ENCODE measurements at regions not wholly inside any gene's neighbourhood (a gene's known extent, or its start where the extent isn't known, plus 50 kb on each side); places are given as distances from the start of the nearest gene placed in this dataset.

DNA sequence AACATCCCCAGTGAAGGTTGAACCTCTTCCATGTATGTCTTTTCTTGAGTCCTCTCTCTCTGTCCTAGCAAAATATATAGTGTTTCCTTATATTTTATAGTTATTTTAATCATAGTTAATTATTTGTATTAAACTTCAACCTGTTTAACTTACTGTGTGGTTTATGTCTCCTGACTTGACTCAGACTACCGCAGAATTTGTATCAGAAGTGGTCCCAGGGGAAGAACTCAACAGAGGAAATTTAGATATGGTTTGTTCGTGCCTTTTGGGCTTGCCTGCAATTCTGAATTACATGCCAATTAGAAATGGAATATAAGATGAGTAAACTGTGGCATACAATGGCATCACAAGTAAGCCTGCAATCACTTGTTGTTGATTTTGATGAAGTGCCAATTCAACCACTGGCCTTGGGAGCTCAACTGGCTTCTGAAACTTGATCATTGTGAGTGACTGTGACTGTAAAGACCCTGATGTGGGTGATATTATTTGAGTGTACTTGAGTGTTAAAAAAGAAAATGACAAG, 1459.5 kb upstream of the PCDH20 start:
- DNase-seq (ENCODE audit: extremely low spot score), result no peak
- Histone ChIP-seq H3K36me3 (no peaks in the 10 kb centered on the region), H3K4me3 (no peak overlapping the region), H3K9me3 (no peaks in the 10 kb centered on the region), H3K4me1 (no peaks in the 10 kb centered on the region), H3K27ac (replicated peaks in 1 of 4) (no peak overlapping the region), H3K27me3 (no peaks in the 10 kb centered on the region)
- TF ChIP-seq EP300 (IDR thresholded peaks at IDR 0.05) (no peak), CTCF (IDR thresholded peaks at IDR 0.05) (no peak), POLR2A (IDR thresholded peaks at IDR 0.05; ENCODE audit: low read depth) (no peak), POLR2AphosphoS5 (IDR thresholded peaks at IDR 0.05) (no peak)
- WGBS, result 81% methylated on average over 2 of the region's 2 CpGs
- intact Hi-C loops (cut with DNase I), result no loop called here

DNA sequence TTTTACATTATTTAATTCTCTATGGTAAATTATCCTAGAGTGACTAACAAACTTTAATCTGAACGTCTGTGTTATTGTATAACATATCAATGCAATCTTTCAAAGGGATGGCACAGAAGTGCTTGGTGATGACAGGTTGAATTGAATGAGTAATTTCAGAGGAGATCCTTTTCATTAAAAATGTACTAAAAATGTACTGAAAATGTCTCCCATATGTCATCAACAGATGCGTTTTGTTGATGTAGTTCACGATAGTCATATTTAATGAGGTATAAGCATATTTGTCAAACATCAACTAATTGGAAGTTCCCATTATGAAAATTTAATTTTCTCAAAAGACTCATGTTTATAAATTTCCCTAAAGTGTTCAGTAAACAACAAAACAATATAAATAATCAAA, 1434.7 kb upstream of the PCDH20 start:
- H3K36me3 ChIP-seq, result no peaks in the 10 kb centered on the region
- H3K4me1 ChIP-seq, result no peaks in the 10 kb centered on the region
- H3K9me3 ChIP-seq, result no peaks in the 10 kb centered on the region
- 67% methylated on average over 3 of the region's 3 CpGs for WGBS
- H3K4me3 ChIP-seq, result no peak overlapping the region
- no peak overlapping the region for H3K27ac ChIP-seq (replicated peaks in 1 of 4)
- no peaks in the 10 kb centered on the region for H3K27me3 ChIP-seq
- no peak for TF ChIP-seq POLR2AphosphoS5 (IDR thresholded peaks at IDR 0.05)
- no peak for TF ChIP-seq EP300 (IDR thresholded peaks at IDR 0.05)
- no peak for TF ChIP-seq CTCF (IDR thresholded peaks at IDR 0.05)
- TF ChIP-seq POLR2A (IDR thresholded peaks at IDR 0.05; ENCODE audit: low read depth), result no peak
- DNase-seq (ENCODE audit: extremely low spot score), result no peak
- intact Hi-C loops (cut with DNase I), result no loop called here

DNA sequence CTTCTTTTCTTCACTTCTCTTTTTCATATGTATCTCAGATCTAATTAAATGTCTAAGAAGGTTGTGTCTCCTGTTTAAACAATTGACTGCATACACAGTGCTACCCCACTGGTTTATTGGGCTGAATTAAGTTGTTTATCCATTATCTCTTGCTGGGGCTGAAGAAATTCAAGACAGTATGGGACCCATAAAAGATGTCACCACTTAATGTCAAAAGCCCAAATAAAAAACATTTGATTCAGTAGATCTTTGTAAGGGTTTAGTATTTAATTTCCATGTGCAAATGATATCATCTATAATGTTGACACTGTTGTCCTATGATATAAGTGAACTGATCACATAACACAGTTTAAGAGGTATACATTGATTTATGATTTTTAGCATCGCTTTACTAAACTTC, 1431.9 kb upstream of the PCDH20 start:
- no peaks in the 10 kb centered on the region for H3K36me3 ChIP-seq
- no peaks in the 10 kb centered on the region for H3K9me3 ChIP-seq
- H3K27me3 ChIP-seq, result no peaks in the 10 kb centered on the region
- TF ChIP-seq CTCF (IDR thresholded peaks at IDR 0.05), result no peak
- no peak for TF ChIP-seq POLR2AphosphoS5 (IDR thresholded peaks at IDR 0.05)
- TF ChIP-seq EP300 (IDR thresholded peaks at IDR 0.05), result no peak
- no peak for TF ChIP-seq POLR2A (IDR thresholded peaks at IDR 0.05; ENCODE audit: low read depth)
- H3K4me3 ChIP-seq, result no peak overlapping the region
- 90% methylated on average over 1 of the region's 1 CpG for WGBS
- no peak overlapping the region for H3K27ac ChIP-seq (replicated peaks in 1 of 4)
- intact Hi-C loops (cut with DNase I), result no loop called here
- no peaks in the 10 kb centered on the region for H3K4me1 ChIP-seq
- no peak for DNase-seq (ENCODE audit: extremely low spot score)

DNA sequence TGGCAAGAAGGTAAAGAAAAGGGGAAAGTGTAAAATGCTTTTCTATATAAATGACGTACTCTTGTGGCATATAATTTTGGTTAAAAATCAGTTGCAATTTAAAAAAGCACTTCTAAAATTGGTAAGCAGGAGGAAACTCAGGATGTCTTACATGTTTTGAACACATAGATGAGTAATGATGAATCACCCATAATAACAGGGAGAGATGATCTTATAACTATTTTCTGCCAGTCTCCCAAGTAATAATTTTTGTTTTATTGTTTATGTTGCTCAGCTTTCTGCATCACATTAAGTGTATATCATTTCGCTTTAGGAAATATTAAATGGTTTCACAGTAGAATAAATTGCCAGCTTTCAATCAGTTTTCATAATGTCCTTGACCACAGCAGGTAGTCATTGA, 1430.7 kb upstream of the PCDH20 start:
- H3K36me3 ChIP-seq, result no peaks in the 10 kb centered on the region
- intact Hi-C loops (cut with DNase I), result no loop called here
- H3K4me1 ChIP-seq, result no peaks in the 10 kb centered on the region
- no peak overlapping the region for H3K27ac ChIP-seq (replicated peaks in 1 of 4)
- WGBS, result 88% methylated on average over 2 of the region's 2 CpGs
- H3K9me3 ChIP-seq, result no peaks in the 10 kb centered on the region
- no peak overlapping the region for H3K4me3 ChIP-seq
- DNase-seq (ENCODE audit: extremely low spot score), result no peak
- TF ChIP-seq POLR2AphosphoS5 (IDR thresholded peaks at IDR 0.05) (no peak), CTCF (IDR thresholded peaks at IDR 0.05) (no peak), POLR2A (IDR thresholded peaks at IDR 0.05; ENCODE audit: low read depth) (no peak), EP300 (IDR thresholded peaks at IDR 0.05) (no peak)
- H3K27me3 ChIP-seq, result no peaks in the 10 kb centered on the region

DNA sequence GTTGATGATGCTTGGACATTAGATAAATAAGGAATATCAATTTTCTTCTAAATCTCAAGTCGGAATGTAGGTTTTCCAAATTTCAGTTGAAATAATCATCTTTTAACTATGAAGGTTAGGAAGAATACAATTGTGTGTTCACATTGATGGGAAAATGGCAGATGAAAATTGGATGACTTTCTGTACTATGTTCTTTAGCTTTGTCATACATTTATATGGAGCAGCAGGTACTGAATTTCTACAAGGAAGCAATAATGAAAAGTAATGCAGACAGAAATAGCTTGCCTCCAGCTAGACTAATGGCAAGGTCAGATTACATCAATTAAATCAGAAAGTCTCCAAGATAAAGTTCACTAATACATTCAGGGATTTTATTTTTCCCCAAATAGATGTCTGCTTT, 1423.7 kb upstream of the PCDH20 start:
- Histone ChIP-seq H3K36me3 (no peaks in the 10 kb centered on the region), H3K27me3 (no peaks in the 10 kb centered on the region), H3K4me1 (no peaks in the 10 kb centered on the region), H3K27ac (replicated peaks in 1 of 4) (no peak overlapping the region), H3K9me3 (no peaks in the 10 kb centered on the region), H3K4me3 (no peak overlapping the region)
- WGBS, result 96% methylated on average over 1 of the region's 1 CpG
- DNase-seq (ENCODE audit: extremely low spot score), result no peak
- no peak for TF ChIP-seq POLR2A (IDR thresholded peaks at IDR 0.05; ENCODE audit: low read depth)
- TF ChIP-seq CTCF (IDR thresholded peaks at IDR 0.05), result no peak
- TF ChIP-seq EP300 (IDR thresholded peaks at IDR 0.05), result no peak
- no peak for TF ChIP-seq POLR2AphosphoS5 (IDR thresholded peaks at IDR 0.05)
- intact Hi-C loops (cut with DNase I), result no loop called here

Measured in esophagus muscularis mucosa (tissue), 4 donors.